NOMO-1 (cell line): ENCODE measurements at regions not wholly inside any gene's neighbourhood (a gene's known extent, or its start where the extent isn't known, plus 50 kb on each side); places are given as distances from the start of the nearest gene placed in this dataset.

Source experiments
- DNase-seq, 2 experiments: peaks; one replicate each; lab custom pipeline; 2025; ENCODE audit not compliant: unreplicated experiment in 2 of 2; lab: John Stamatoyannopoulos, UW

- DNase-seq: no peak
These were observed 513.2 kb upstream of the GOLIM4 start for GRCh38 chr3:168608926-168609325.

- DNase-seq: no peak
These were observed 509.0 kb upstream of the GOLIM4 start for GRCh38 chr3:168604767-168605166.

GRCh38 chr3:168598250-168598649, 502.5 kb upstream of the GOLIM4 start:
- DNase-seq: no peak

GRCh38 chr3:168596175-168596823, 500.6 kb upstream of the GOLIM4 start:
- DNase-seq: no peak

GRCh38 chr3:168591587-168591986, 495.9 kb upstream of the GOLIM4 start:
- DNase-seq: no peak

- DNase-seq: no peak
These were observed 493.7 kb upstream of the GOLIM4 start for GRCh38 chr3:168589376-168589775.

- DNase-seq: no peak
These were observed 489.8 kb upstream of the GOLIM4 start for GRCh38 chr3:168585544-168585943.

- DNase-seq: no peak
These were observed 488.3 kb upstream of the GOLIM4 start for GRCh38 chr3:168583977-168584376.

- DNase-seq: no peak
These were observed 486.8 kb upstream of the GOLIM4 start for GRCh38 chr3:168582503-168582902.

GRCh38 chr3:168581771-168582225, 486.1 kb upstream of the GOLIM4 start:
- no peak for DNase-seq

- DNase-seq: no peak
These were observed 483.3 kb upstream of the GOLIM4 start for GRCh38 chr3:168579010-168579409.

GRCh38 chr3:168575750-168576149, 480.0 kb upstream of the GOLIM4 start:
- DNase-seq: no peak

- DNase-seq: no peak
These were observed 478.9 kb upstream of the GOLIM4 start for GRCh38 chr3:168574455-168575158.

- no peak for DNase-seq
These were observed 474.9 kb upstream of the GOLIM4 start for GRCh38 chr3:168570404-168571155.

GRCh38 chr3:168558728-168559411, 463.1 kb upstream of the GOLIM4 start:
- no peak for DNase-seq

GRCh38 chr3:168552251-168552650, 456.5 kb upstream of the GOLIM4 start:
- DNase-seq: no peak

GRCh38 chr3:168548719-168549118, 453.0 kb upstream of the GOLIM4 start:
- DNase-seq: no peak

- no peak for DNase-seq
These were observed 451.0 kb upstream of the GOLIM4 start for GRCh38 chr3:168546707-168547106.

- DNase-seq: no peak
These were observed 449.9 kb upstream of the GOLIM4 start for GRCh38 chr3:168545591-168545990.

- no peak for DNase-seq
These were observed 448.6 kb upstream of the GOLIM4 start for GRCh38 chr3:168544097-168544957.
